Posterior cingulate gyrus (tissue), 11 donors: ENCODE measurements at regions not wholly inside any gene's neighbourhood (a gene's known extent, or its start where the extent isn't known, plus 50 kb on each side); places are given as distances from the start of the nearest gene placed in this dataset.
"Not testable (repeated sequence)": the region's sequence is repeated elsewhere in the genome, so short reads cannot be mapped to it uniquely, and the experiment has no call there.

Experiments used
- DNase-seq, 10 donors: peaks; one replicate each; pipeline versions ENCODE4 v3.0.0 to v3.0.0-alpha.2; 2020 to 2021; ENCODE audit warnings: mixed read lengths in 3 of 10
- intact Hi-C: fragments of 100-400 bp; cut with DNase I; formaldehyde crosslinking; loops from one replicate; pipeline ENCODE4 v1.15.1; 2023

DNA sequence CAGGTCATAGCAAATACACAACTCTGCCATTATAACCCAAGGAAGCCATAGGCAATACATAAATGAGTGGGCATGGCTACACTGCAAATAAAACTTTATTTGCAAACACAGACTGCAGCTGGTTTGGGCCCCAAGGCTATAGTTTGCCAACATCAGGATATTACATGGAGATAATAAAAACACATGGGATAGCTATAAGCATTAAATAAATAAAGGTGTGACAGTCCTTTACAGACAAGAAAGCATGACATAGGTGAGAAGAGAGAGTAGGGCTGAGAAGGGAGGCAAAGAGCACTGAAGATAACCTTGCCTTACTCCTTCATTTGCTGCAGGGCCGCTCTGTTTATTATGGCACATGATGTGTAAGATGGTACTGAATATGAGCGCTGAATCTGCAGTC, 135.1 kb upstream of the GHITM start:
- intact Hi-C loops = no loop called here
- no peak for DNase-seq

GRCh38 chr10:84005403-84005802, 133.9 kb upstream of the GHITM start:
- DNase-seq = no peak
- intact Hi-C loops = no loop called here

- no peak for DNase-seq
- intact Hi-C loops = no loop called here
These were observed 131.8 kb upstream of the GHITM start for GRCh38 chr10:84007482-84007881.

DNA sequence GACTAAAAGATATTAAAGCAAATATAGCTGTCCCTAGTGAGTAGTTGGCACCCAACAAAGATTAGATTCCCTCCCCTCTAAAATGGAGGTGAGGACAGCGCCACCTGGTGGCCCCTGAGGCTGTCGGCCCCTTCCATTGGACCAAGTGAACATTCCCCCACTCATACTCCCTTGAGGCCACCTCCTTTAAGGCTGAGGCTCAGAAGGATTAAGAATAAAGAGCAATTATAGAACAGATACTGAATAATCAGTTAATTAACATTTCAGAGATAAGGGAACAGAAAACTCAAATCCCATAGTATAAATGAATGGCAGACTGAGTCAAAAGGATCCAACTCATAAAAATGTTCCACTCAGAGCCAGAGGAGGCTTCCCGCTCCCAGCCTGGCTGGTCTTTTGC, 130.4 kb upstream of the GHITM start:
- intact Hi-C loops = no loop called here
- DNase-seq = peak in 1 of 10 donors; percentile 75

GRCh38 chr10:84012431-84012830, 126.9 kb upstream of the GHITM start:
- no peak for DNase-seq
- intact Hi-C loops = no loop called here

- no peak for DNase-seq
- intact Hi-C loops = no loop called here
These were observed 126.4 kb upstream of the GHITM start for GRCh38 chr10:84012831-84013458.

- no peak for DNase-seq
- intact Hi-C loops = no loop called here
These were observed 123.3 kb upstream of the GHITM start for GRCh38 chr10:84015877-84016595.

- no peak for DNase-seq
- intact Hi-C loops = no loop called here
These were observed 120.5 kb upstream of the GHITM start for GRCh38 chr10:84018826-84019225.

DNA sequence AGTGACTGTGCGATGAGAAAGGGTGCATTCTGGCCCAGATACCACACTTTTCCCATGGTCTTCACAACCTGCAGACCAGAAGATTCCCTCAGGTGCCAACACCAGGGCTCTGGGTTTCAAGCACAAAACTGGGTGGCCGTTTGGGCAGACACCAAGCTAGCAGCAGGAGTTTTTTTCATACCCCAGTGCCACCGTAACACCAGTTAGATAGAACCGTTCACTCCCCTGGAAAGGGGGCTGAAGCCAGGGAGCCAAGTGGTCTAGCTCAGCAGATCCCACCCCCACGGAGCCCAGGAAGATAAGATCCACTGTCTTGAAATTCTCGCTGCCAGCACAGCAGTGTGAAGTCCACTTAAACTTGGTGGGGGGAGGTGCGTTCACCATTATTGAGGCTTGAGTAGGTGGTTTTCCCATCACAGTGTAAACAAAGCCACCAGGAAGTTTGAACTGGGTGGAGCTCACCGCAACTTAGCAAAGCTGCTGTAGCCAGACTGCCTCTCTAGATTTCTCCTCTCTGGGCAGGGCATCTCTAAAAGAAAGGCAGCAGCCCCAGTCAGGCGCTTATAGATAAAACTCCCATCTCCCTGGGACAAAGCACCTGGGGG, 119.4 kb upstream of the GHITM start:
- intact Hi-C loops, DNase-seq: not testable (repeated sequence)

DNA sequence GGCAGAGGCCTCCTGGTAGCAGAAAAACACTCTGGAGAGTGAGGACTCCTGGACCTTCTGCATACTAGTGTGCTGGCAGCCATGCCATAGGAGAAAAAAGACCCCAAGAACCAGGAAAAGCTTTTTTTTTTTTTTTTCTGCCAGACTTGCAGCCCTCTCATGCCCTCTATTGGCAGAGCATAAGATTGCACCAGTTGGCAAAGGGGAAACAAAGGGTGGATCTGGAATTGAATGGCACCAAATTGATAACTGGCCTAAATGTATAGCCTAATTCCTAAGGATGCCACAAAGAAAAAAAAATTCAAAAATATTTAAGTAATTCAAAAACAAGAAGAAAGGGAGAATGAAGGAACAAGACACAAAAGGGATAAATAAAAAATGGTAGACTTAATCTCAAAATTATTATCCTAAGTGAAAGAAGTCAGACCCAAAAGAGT, 112.5 kb upstream of the GHITM start:
- intact Hi-C loops = no loop called here
- DNase-seq = no peak

DNA sequence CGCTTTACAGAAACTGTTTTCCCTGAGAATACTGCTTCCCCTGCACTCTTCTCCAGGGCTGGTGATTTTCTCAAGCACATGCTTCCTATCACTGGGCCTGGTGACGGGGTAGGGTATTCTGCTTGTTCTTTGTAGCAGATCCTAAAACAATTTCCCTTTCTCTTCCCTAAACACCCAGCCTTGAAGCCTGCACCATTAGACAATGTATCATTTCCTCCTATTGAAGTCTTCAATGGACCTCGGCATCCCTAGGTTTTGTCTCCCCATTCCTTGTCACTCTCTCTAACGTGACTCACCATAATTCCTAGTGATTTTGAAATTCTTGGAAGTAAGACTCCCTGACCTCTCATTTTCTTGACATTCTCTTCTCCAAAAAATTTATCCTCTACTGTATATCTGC, 109.5 kb upstream of the GHITM start:
- intact Hi-C loops = no loop called here
- DNase-seq = no peak

- no peak for DNase-seq
- intact Hi-C loops = no loop called here
These were observed 101.3 kb upstream of the GHITM start for GRCh38 chr10:84038035-84038434.

DNA sequence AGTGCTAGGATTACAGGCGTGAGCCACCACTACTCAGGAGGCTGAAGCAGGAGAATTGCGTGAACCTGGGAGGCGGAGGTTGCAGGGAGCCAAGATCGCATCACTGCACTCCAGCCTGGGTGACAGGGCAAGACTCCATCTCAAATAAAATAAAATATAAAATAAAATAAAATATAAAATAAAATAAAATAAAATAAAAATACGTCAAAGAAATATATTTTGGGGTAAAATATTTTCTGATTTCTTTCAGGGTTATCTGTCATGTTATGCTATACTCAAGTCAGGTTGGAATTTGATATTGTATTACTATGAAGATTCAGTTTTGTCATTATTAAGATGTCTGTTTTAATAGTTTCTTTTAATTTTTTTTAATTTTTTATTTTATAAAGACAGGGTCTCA, 99.4 kb upstream of the GHITM start:
- intact Hi-C loops = no loop called here
- no peak for DNase-seq

GRCh38 chr10:84047258-84048010, 91.9 kb upstream of the GHITM start:
- intact Hi-C loops = no loop called here

DNA sequence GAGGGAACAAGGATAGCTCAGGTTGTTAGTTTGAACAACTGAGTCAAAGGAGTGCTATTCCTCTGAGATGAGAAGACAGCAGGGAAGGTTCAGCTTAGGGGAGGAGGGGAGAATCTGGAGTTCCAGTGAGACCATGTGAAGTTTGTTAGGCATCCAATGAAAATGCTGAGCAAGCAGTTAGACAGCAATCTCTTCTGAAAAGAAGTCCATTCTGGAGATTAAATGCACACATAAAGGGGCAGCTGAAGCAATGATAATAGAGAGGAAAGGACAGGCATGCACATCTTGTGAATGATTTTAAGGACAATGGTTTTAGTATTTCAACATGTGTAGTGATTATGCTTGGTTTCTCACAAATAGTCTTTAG, 89.7 kb upstream of the GHITM start:
- intact Hi-C loops = no loop called here
- DNase-seq = no peak

More at GRCh38 chr10:84047258-84048010, 91.9 kb upstream of the GHITM start:
- no peak for DNase-seq

GRCh38 chr10:84053626-84054025, 85.7 kb upstream of the GHITM start:
- intact Hi-C loops = no loop called here
- no peak for DNase-seq

- intact Hi-C loops = no loop called here
These were observed 84.6 kb upstream of the GHITM start for GRCh38 chr10:84054743-84055142.

DNA sequence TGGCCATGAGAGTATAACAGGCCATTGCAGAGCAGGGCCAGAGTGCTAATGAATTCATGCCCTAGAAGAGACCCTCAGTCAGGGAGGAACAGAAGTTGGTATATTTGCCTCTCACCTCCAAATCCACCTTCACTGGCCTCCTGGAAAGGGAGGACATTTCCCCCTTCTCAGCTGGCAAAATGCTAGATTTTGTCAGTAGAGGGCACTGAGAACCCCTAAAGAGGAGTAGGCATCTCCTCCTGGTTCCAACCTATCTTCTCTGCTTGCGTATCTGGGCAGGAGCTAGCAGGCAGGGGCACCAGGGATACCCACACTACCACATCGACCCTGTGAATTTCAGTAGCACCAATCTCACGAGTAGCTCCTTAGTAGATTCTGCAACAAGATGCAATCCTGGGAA, 79.8 kb upstream of the GHITM start:
- DNase-seq = no peak
- intact Hi-C loops = no loop called here

More at GRCh38 chr10:84054743-84055142, 84.6 kb upstream of the GHITM start:
- no peak for DNase-seq

DNA sequence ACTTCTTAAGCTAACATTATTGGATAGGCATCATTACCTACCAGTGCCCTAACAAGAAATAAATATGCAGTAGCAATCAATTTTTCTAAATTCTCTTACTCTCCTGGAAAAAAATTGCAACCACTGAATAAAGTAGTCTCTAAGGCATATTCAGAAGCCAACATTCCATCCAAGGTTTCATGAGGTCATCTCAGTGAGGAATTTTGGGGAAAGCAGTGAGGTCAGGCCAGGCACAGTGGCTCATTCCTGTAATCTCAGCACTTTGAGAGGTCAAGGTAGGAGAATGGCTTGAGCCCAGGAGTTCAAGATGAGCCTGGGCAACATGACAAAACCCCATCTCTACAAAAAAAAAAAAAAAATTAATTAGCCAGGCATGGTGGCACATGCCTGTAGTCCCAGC, 75.9 kb upstream of the GHITM start:
- no peak for DNase-seq
- intact Hi-C loops = no loop called here

- no peak for DNase-seq
- intact Hi-C loops = no loop called here
These were observed 73.3 kb upstream of the GHITM start for GRCh38 chr10:84065804-84066601.
